Neuronal stem cell (in vitro differentiated cells): ENCODE measurements at regions not wholly inside any gene's neighbourhood (a gene's known extent, or its start where the extent isn't known, plus 50 kb on each side); places are given as distances from the start of the nearest gene placed in this dataset.

Source experiments
- DNase-seq: peaks from one replicate; pipeline ENCODE4 v3.0.0-alpha.2; 2013; ENCODE audit warnings: low spot score
- H2AFZ ChIP-seq: one replicate; pipeline ENCODE4 v1.6.1; 2013; ENCODE audit warnings: mild to moderate bottlenecking, low read length, inconsistent platforms
- H2AK5ac ChIP-seq: 2 replicates; pipeline ENCODE4 v1.6.1; 2013; ENCODE audit warnings: low read depth, mild to moderate bottlenecking, inconsistent platforms, low read length, moderate library complexity, mixed read lengths
- H2BK120ac ChIP-seq: 2 replicates; pipeline ENCODE4 v1.6.1; 2013; ENCODE audit warnings: low read depth, mild to moderate bottlenecking, inconsistent platforms, low read length, moderate library complexity, mixed read lengths
- H2BK12ac ChIP-seq: one replicate; pipeline ENCODE4 v1.6.1; 2013; ENCODE audit warnings: low read length, inconsistent platforms
- H2BK15ac ChIP-seq: 2 replicates; pipeline ENCODE4 v1.6.1; 2013; ENCODE audit warnings: mild to moderate bottlenecking, low read length, inconsistent platforms, mixed read lengths
- H2BK5ac ChIP-seq: one replicate; pipeline ENCODE4 v1.6.1; 2013; ENCODE audit warnings: inconsistent platforms, mild to moderate bottlenecking, low read length, moderate library complexity
- H3K14ac ChIP-seq: one replicate; pipeline ENCODE4 v1.6.1; 2013; ENCODE audit warnings: low read length, inconsistent platforms
- H3K18ac ChIP-seq: 2 replicates; pipeline ENCODE4 v1.6.1; 2013; ENCODE audit warnings: low read length, inconsistent platforms
- H3K23ac ChIP-seq: 2 replicates; pipeline ENCODE4 v1.6.1; 2013; ENCODE audit warnings: low read depth, mild to moderate bottlenecking, mixed read lengths, low read length, inconsistent platforms; ENCODE audit not compliant: poor library complexity
- H3K27ac ChIP-seq: replicated peaks from 3 replicates; pipeline ENCODE4 v1.5.1; 2013; ENCODE audit warnings: low read length, inconsistent platforms
- H3K27me3 ChIP-seq, 3 experiments: 2 replicates each; pipeline ENCODE4 v1.6.1; 2013; ENCODE audit warnings: low read length in 3 of 3, mild to moderate bottlenecking in 2 of 3, inconsistent platforms in 1 of 3, low read depth in 1 of 3, mixed read lengths in 1 of 3, moderate library complexity in 1 of 3; ENCODE audit not compliant: control insufficient read depth in 3 of 3, insufficient read depth in 3 of 3
- H3K36me3 ChIP-seq, 2 donors: replicated peaks in 1 of 2; 2 replicates each; pipeline ENCODE4 v1.6.1; 2013; ENCODE audit warnings: low read length in 2 of 2; ENCODE audit not compliant: control insufficient read depth in 2 of 2, insufficient read depth in 2 of 2
- H3K4ac ChIP-seq: 2 replicates; pipeline ENCODE4 v1.6.1; 2013; ENCODE audit warnings: inconsistent platforms, mild to moderate bottlenecking, low read length, moderate library complexity
- H3K4me1 ChIP-seq, 2 donors: 1 replicate in 1 of 2; 2 replicates in 1 of 2; pipeline ENCODE4 v1.6.1; 2013; ENCODE audit warnings: low read length in 2 of 2, low read depth in 1 of 2; ENCODE audit not compliant: control insufficient read depth in 2 of 2, insufficient read depth in 1 of 2
- H3K4me2 ChIP-seq: one replicate; pipeline ENCODE4 v1.6.1; 2013; ENCODE audit warnings: mild to moderate bottlenecking, low read length, inconsistent platforms; ENCODE audit not compliant: insufficient read depth, poor library complexity, severe bottlenecking
- H3K4me3 ChIP-seq, 2 donors: 2 replicates each; pipeline ENCODE4 v1.5.1; 2013; ENCODE audit warnings: low read length in 2 of 2, mild to moderate bottlenecking in 2 of 2, inconsistent platforms in 1 of 2, moderate library complexity in 1 of 2
- H3K79me1 ChIP-seq: one replicate; pipeline ENCODE4 v1.6.1; 2013; ENCODE audit warnings: low read depth, mild to moderate bottlenecking, inconsistent platforms, low read length, moderate library complexity
- H3K9ac ChIP-seq: one replicate; pipeline ENCODE4 v1.6.1; 2013; ENCODE audit warnings: mild to moderate bottlenecking, low read depth, low read length, inconsistent platforms; ENCODE audit not compliant: poor library complexity
- H3K9me3 ChIP-seq, 2 donors: replicated peaks in 1 of 2; 2 replicates each; pipeline versions ENCODE3 to v1.6.1; 2013; ENCODE audit warnings: low read length in 2 of 2, mild to moderate bottlenecking in 2 of 2, inconsistent platforms in 1 of 2, low read depth in 1 of 2, mixed read lengths in 1 of 2, moderate library complexity in 1 of 2; ENCODE audit not compliant: control insufficient read depth in 2 of 2, insufficient read depth in 1 of 2
- H4K8ac ChIP-seq: one replicate; pipeline ENCODE4 v1.6.1; 2013; ENCODE audit warnings: low read depth, mild to moderate bottlenecking, inconsistent platforms, low read length, moderate library complexity
- H4K91ac ChIP-seq: one replicate; pipeline ENCODE4 v1.6.1; 2013; ENCODE audit warnings: low read length, low read depth, mild to moderate bottlenecking, inconsistent platforms; ENCODE audit not compliant: poor library complexity
- WGBS, 2 donors: extraction: QIAGEN DNeasy Blood & Tissue Kit; methylation state at CpG; one replicate each; pipeline ENCODE4 v1.1.7; 2013; ENCODE audit warnings: missing lambda C conversion rate in 2 of 2, mixed read lengths in 1 of 2; ENCODE audit not compliant: insufficient read length in 2 of 2, insufficient replicate concordance in 1 of 2; ENCODE audit errors: extremely low coverage in 2 of 2; 5-methylcytosine and 5-hydroxymethylcytosine counted together

GRCh38 chr13:111552891-111553655, 232.6 kb downstream of the TEX29 start:
- Histone ChIP-seq H2AFZ (no peak overlapping the region), H3K14ac (no peak overlapping the region), H3K23ac (no peak overlapping the region), H4K91ac (no peak overlapping the region), H3K4ac (no peak overlapping the region), H2BK15ac (no peak overlapping the region), H3K27me3 (peaks cover 0 to 13% (median 0%) of the 10 kb centered on the region in 3 experiments), H3K9ac (no peak overlapping the region), H4K8ac (no peak overlapping the region), H3K36me3 (no peaks in the 10 kb centered on the region), H2BK5ac (no peak overlapping the region), H3K27ac (no peak overlapping the region), H3K18ac (peak overlapping the region; percentile 7), H2AK5ac (no peak overlapping the region), H2BK12ac (no peak overlapping the region), H2BK120ac (no peak overlapping the region), H3K79me1 (no peaks in the 10 kb centered on the region), H3K4me3 (no peak overlapping the region), H3K9me3 (peaks cover 0 to 2% of the 10 kb centered on the region in 2 donors), H3K4me2 (no peak overlapping the region), H3K4me1 (no peaks in the 10 kb centered on the region)
- no CpG with 5 or more reads among the region's 10 CpGs for WGBS, 2 donors
- DNase-seq = no peak

- Histone ChIP-seq H3K9me3 (peaks cover 0 to 2% of the 10 kb centered on the region in 2 donors), H3K14ac (peak overlapping the region; percentile 86), H2BK5ac (no peak overlapping the region), H2BK12ac (no peak overlapping the region), H3K9ac (no peak overlapping the region), H3K36me3 (no peaks in the 10 kb centered on the region), H4K8ac (no peak overlapping the region), H2AFZ (no peak overlapping the region), H3K27ac (no peak overlapping the region), H3K27me3 (peaks cover 0 to 13% (median 0%) of the 10 kb centered on the region in 3 experiments), H3K4ac (no peak overlapping the region), H3K18ac (peak overlapping the region; percentile 62), H2AK5ac (peak overlapping the region; percentile 49), H3K79me1 (no peaks in the 10 kb centered on the region), H3K4me2 (no peak overlapping the region), H2BK120ac (no peak overlapping the region), H3K4me1 (no peaks in the 10 kb centered on the region), H4K91ac (no peak overlapping the region), H2BK15ac (peak overlapping the region; percentile 11), H3K23ac (no peak overlapping the region), H3K4me3 (no peak overlapping the region)
- WGBS, 2 donors = no CpG with 5 or more reads among the region's 16 CpGs
- DNase-seq = no peak
These were observed 234.3 kb downstream of the TEX29 start for GRCh38 chr13:111554539-111555267.

- H3K4ac ChIP-seq = no peak overlapping the region
- peak overlapping the region; percentile 11 for H2BK15ac ChIP-seq
- H3K14ac ChIP-seq = no peak overlapping the region
- no peak overlapping the region for H2BK120ac ChIP-seq
- no peak overlapping the region for H2BK12ac ChIP-seq
- no peak overlapping the region for H2BK5ac ChIP-seq
- peak overlapping the region; percentile 49 for H2AK5ac ChIP-seq
- no peak overlapping the region for H3K4me2 ChIP-seq
- H3K27ac ChIP-seq = no peak overlapping the region
- H4K91ac ChIP-seq = no peak overlapping the region
- no peaks in the 10 kb centered on the region for H3K79me1 ChIP-seq
- WGBS, 2 donors = no CpG with 5 or more reads among the region's 10 CpGs
- H3K36me3 ChIP-seq = no peaks in the 10 kb centered on the region
- DNase-seq = no peak
- no peak overlapping the region for H4K8ac ChIP-seq
- peaks cover 0 to 13% (median 0%) of the 10 kb centered on the region in 3 experiments for H3K27me3 ChIP-seq
- peak overlapping the region; percentile 62 for H3K18ac ChIP-seq
- no peak overlapping the region for H2AFZ ChIP-seq
- no peak overlapping the region for H3K23ac ChIP-seq
- H3K9ac ChIP-seq = no peak overlapping the region
- H3K9me3 ChIP-seq = peaks cover 0 to 2% of the 10 kb centered on the region in 2 donors
- no peak overlapping the region for H3K4me3 ChIP-seq
- peaks cover 0 to 3% of the 10 kb centered on the region in 2 donors for H3K4me1 ChIP-seq
These were observed 234.9 kb downstream of the TEX29 start for GRCh38 chr13:111555268-111555808.

- Histone ChIP-seq H3K79me1 (no peaks in the 10 kb centered on the region), H3K14ac (no peak overlapping the region), H3K18ac (no peak overlapping the region), H2BK120ac (no peak overlapping the region), H3K27ac (no peak overlapping the region), H4K91ac (no peak overlapping the region), H3K23ac (no peak overlapping the region), H3K9ac (no peak overlapping the region), H3K4ac (no peak overlapping the region), H2AFZ (no peak overlapping the region), H3K27me3 (peaks cover 0 to 13% (median 0%) of the 10 kb centered on the region in 3 experiments), H3K4me2 (no peak overlapping the region), H2BK5ac (no peak overlapping the region), H4K8ac (no peak overlapping the region), H2BK12ac (no peak overlapping the region), H3K9me3 (peaks cover 0 to 2% of the 10 kb centered on the region in 2 donors), H3K36me3 (no peaks in the 10 kb centered on the region), H3K4me3 (no peak overlapping the region), H3K4me1 (peaks cover 0 to 3% of the 10 kb centered on the region in 2 donors), H2AK5ac (no peak overlapping the region), H2BK15ac (no peak overlapping the region)
- no peak for DNase-seq
- no CpG with 5 or more reads among the region's 9 CpGs for WGBS, 2 donors
These were observed 235.5 kb downstream of the TEX29 start for GRCh38 chr13:111555903-111556302.
